GM21737 (cell line): ENCODE measurements at regions not wholly inside any gene's neighbourhood (a gene's known extent, or its start where the extent isn't known, plus 50 kb on each side); places are given as distances from the start of the nearest gene placed in this dataset.

Experiments
- ATAC-seq: cut with Tn5 transposase; IDR thresholded peaks from one replicate; pipeline ENCODE4 v1.9.1; 2021; ENCODE audit warnings: mild to moderate bottlenecking, moderate library complexity; ENCODE audit not compliant: unreplicated experiment

- ATAC-seq = no peak
These were observed 91.0 kb downstream of the GPAM start for GRCh38 chr10:112092519-112092918.

GRCh38 chr10:112094984-112095383 lies 88.6 kb downstream of the GPAM start:
- no peak for ATAC-seq

- ATAC-seq = no peak
These were observed 87.8 kb downstream of the GPAM start for GRCh38 chr10:112095731-112096130.

GRCh38 chr10:112098682-112099081 lies 84.9 kb downstream of the GPAM start:
- no peak for ATAC-seq
